Coronary artery (tissue), 2 donors: ENCODE measurements at regions not wholly inside any gene's neighbourhood (a gene's known extent, or its start where the extent isn't known, plus 50 kb on each side); places are given as distances from the start of the nearest gene placed in this dataset.

ENCODE experiments used
- DNase-seq: peaks from one replicate; pipeline ENCODE4 v3.0.0-alpha.2; 2017; ENCODE audit warnings: low spot score
- H3K27ac ChIP-seq, 2 donors: fragments of 200-600 bp; sonication (generic); one replicate each; pipeline ENCODE4 v1.5.1; 2016 to 2019
- H3K4me3 ChIP-seq: fragments of 200-600 bp; sonication (generic); 2 replicates; pipeline ENCODE4 v1.5.1; 2016; ENCODE audit warnings: mild to moderate bottlenecking, moderate library complexity
- TF ChIP-seq, protein P1 (sequence below): fragments of 200-600 bp; sonication (generic); IDR thresholded peaks from one replicate; pipeline ENCODE4 v1.5.1; 2019; ENCODE audit warnings: antibody characterized with exemption

- TF ChIP-seq, protein P1, sequence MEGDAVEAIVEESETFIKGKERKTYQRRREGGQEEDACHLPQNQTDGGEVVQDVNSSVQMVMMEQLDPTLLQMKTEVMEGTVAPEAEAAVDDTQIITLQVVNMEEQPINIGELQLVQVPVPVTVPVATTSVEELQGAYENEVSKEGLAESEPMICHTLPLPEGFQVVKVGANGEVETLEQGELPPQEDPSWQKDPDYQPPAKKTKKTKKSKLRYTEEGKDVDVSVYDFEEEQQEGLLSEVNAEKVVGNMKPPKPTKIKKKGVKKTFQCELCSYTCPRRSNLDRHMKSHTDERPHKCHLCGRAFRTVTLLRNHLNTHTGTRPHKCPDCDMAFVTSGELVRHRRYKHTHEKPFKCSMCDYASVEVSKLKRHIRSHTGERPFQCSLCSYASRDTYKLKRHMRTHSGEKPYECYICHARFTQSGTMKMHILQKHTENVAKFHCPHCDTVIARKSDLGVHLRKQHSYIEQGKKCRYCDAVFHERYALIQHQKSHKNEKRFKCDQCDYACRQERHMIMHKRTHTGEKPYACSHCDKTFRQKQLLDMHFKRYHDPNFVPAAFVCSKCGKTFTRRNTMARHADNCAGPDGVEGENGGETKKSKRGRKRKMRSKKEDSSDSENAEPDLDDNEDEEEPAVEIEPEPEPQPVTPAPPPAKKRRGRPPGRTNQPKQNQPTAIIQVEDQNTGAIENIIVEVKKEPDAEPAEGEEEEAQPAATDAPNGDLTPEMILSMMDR: no peak
- H3K27ac ChIP-seq: no peak overlapping the region
- DNase-seq: no peak
- H3K4me3 ChIP-seq: no peak overlapping the region
These were observed 1508.9 kb downstream of the STIM2 start for GRCh38 chr4:28369499-28369898.

DNA sequence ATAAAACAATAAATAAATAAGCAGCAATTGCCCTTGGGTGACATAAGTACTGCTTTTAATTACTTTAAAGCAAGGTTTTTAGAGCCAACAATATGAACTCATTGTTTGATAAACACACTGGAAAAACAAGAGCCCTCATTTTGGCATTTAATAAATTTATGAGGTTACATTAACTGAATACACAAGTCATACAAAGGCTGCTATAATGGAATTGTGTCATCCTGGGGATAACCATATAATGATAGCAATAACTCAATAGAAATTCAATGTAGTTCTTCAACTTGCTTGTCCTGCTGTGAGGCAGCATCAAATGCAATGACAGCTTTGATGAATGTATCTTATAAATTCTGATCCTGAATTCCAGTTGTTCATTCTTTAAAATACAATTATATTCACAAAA lies 1512.5 kb downstream of the STIM2 start:
- Histone ChIP-seq H3K4me3 (no peak overlapping the region), H3K27ac (no peak overlapping the region)
- DNase-seq: no peak
- TF ChIP-seq, protein P1: no peak

- TF ChIP-seq, protein P1: no peak
- no peak for DNase-seq
- Histone ChIP-seq H3K27ac (no peak overlapping the region), H3K4me3 (no peak overlapping the region)
These were observed 1513.0 kb downstream of the STIM2 start for GRCh38 chr4:28373601-28374000.

DNA sequence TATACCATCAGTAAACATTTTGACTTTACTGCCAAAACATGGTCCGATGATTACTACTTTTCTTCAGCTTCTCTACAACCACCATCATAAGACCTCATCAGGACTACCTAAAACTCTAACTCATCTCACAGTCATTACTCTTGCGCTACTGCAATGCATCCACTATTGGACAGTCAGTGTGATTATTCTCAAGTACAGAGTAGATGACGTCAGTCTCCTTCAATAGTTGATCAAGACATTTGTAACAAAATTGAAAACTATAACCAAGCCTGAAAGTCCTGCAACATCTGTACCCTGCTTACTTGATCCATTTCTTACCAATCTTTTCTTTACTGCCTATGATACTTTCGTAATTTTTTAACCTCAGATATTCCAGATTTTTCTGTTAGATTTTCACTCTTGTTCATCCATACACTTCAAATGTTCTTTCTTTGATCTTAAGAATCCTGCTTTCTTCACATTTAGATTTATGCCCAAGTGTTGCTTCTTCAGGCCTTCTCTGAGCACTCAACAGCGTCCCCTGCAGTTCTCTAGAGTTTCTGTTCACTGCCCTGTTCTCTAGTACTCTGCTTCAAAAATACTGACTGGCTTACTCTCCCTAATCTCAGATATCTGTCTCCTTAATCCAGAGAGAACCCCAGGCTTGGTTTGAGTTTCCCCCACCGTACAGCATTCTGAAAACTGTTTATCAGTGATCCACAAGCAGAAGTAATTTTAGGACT lies 1517.6 kb downstream of the STIM2 start:
- TF ChIP-seq, protein P1: no peak
- Histone ChIP-seq H3K27ac (no peak overlapping the region), H3K4me3 (no peak overlapping the region)
- DNase-seq: no peak

GRCh38 chr4:28385801-28386200 lies 1525.2 kb downstream of the STIM2 start:
- Histone ChIP-seq H3K4me3 (no peak overlapping the region), H3K27ac (no peak overlapping the region)
- TF ChIP-seq, protein P1: no peak
- DNase-seq: no peak

DNA sequence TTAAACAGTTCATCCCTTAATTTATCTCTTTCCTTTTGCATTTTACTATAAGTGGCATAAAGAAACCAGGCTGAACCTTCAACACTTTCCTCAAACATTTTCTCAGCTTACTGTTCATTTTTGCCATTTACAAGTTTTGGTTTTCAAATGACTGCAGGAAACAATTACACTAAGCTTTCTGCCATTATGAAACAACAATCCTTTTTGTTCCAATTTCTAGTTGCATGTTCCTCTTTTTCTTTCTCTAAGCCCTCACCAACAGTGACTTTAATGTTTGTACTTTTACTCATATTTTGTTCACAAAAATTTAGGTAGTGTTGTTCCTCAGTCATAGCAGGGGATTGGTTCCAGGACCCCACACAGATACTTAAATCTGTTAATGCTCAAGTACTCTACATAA lies 1526.1 kb downstream of the STIM2 start:
- DNase-seq: no peak
- TF ChIP-seq, protein P1: no peak
- H3K27ac ChIP-seq: no peak overlapping the region
- no peak overlapping the region for H3K4me3 ChIP-seq

- Histone ChIP-seq H3K4me3 (no peak overlapping the region), H3K27ac (no peak overlapping the region)
- no peak for DNase-seq
- TF ChIP-seq, protein P1: no peak
These were observed 1527.8 kb downstream of the STIM2 start for GRCh38 chr4:28388471-28388870.
